ENCODE measurements at regions not wholly inside any gene's neighbourhood (a gene's known extent, or its start where the extent isn't known, plus 50 kb on each side); places are given as distances from the start of the nearest gene placed in this dataset.

- Histone ChIP-seq H3K9ac (ENCODE audit: low read length) (peak overlapping the region; percentile 70), H3K27me3 (ENCODE audit: low read depth, low read length) (0 out of 2 replicates have a peak, but pooled peaks cover under 1% of the 10 kb centered on the region), H3K27ac (ENCODE audit: low read length) (peak overlapping the region; percentile 96), H2AFZ (ENCODE audit: low read depth, low read length) (peak overlapping the region; percentile 73), H3K4me1 (ENCODE audit: low read length) (peaks cover 61% of the 10 kb centered on the region), H3K36me3 (replicated peaks; ENCODE audit: low read depth, low read length) (no peaks in the 10 kb centered on the region), H3K9me3 (ENCODE audit: insufficient read depth, low read length) (no peaks in the 10 kb centered on the region), H3K4me3 (ENCODE audit: low read length) (peak overlapping the region; percentile 77), H3K79me2 (ENCODE audit: low read length) (0 out of 2 replicates have a peak, but pooled peaks cover 3% of the 10 kb centered on the region), H4K20me1 (ENCODE audit: insufficient read depth, low read length) (no peaks in the 10 kb centered on the region), H3K4me2 (ENCODE audit: low read length) (peak overlapping the region; percentile 98)
- TF ChIP-seq CTCF (IDR thresholded peaks at IDR 0.05; ENCODE audit: low read depth, low read length), result peak; percentile 28; the same call in 1 of the 2 replicates
- no peak for TF ChIP-seq EZH2phosphoT487 (IDR thresholded peaks at IDR 0.05; ENCODE audit: low read depth)
Observed at GRCh38 chr3:56915966-56916586, 114.3 kb upstream of the ARHGEF3 start.

- no peaks in the 10 kb centered on the region for H3K9me3 ChIP-seq (ENCODE audit: insufficient read depth, low read length)
- peak overlapping the region; percentile 98 for H3K4me2 ChIP-seq (ENCODE audit: low read length)
- H2AFZ ChIP-seq (ENCODE audit: low read depth, low read length), result no peak overlapping the region
- no peak overlapping the region for H3K9ac ChIP-seq (ENCODE audit: low read length)
- H3K4me3 ChIP-seq (ENCODE audit: low read length), result peak overlapping the region; percentile 77
- no peak for TF ChIP-seq CTCF (IDR thresholded peaks at IDR 0.05; ENCODE audit: low read depth, low read length)
- TF ChIP-seq EZH2phosphoT487 (IDR thresholded peaks at IDR 0.05; ENCODE audit: low read depth), result no peak
- 0 out of 2 replicates have a peak, but pooled peaks cover 3% of the 10 kb centered on the region for H3K79me2 ChIP-seq (ENCODE audit: low read length)
- H3K27ac ChIP-seq (ENCODE audit: low read length), result no peak overlapping the region
- no peaks in the 10 kb centered on the region for H3K36me3 ChIP-seq (replicated peaks; ENCODE audit: low read depth, low read length)
- no peaks in the 10 kb centered on the region for H3K27me3 ChIP-seq (ENCODE audit: low read depth, low read length)
- H4K20me1 ChIP-seq (ENCODE audit: insufficient read depth, low read length), result no peaks in the 10 kb centered on the region
- H3K4me1 ChIP-seq (ENCODE audit: low read length), result peaks cover 55% of the 10 kb centered on the region
Observed at GRCh38 chr3:56914646-56915045, 112.9 kb upstream of the ARHGEF3 start.

GRCh38 chr3:56911363-56911762 lies 109.6 kb upstream of the ARHGEF3 start:
- no peak overlapping the region for H3K4me3 ChIP-seq (ENCODE audit: low read length)
- no peaks in the 10 kb centered on the region for H3K9me3 ChIP-seq (ENCODE audit: insufficient read depth, low read length)

More at GRCh38 chr3:56911363-56911762, 109.6 kb upstream of the ARHGEF3 start:
- peaks cover 23% of the 10 kb centered on the region for H3K4me1 ChIP-seq (ENCODE audit: low read length)
- H3K79me2 ChIP-seq (ENCODE audit: low read length), result 0 out of 2 replicates have a peak, but pooled peaks cover 3% of the 10 kb centered on the region
- H3K27me3 ChIP-seq (ENCODE audit: low read depth, low read length), result no peaks in the 10 kb centered on the region
- TF ChIP-seq EZH2phosphoT487 (IDR thresholded peaks at IDR 0.05; ENCODE audit: low read depth), result no peak
- TF ChIP-seq CTCF (IDR thresholded peaks at IDR 0.05; ENCODE audit: low read depth, low read length), result no peak
- H3K27ac ChIP-seq (ENCODE audit: low read length), result no peak overlapping the region
- no peaks in the 10 kb centered on the region for H3K36me3 ChIP-seq (replicated peaks; ENCODE audit: low read depth, low read length)
- no peak overlapping the region for H3K4me2 ChIP-seq (ENCODE audit: low read length)
- H2AFZ ChIP-seq (ENCODE audit: low read depth, low read length), result no peak overlapping the region
- H3K9ac ChIP-seq (ENCODE audit: low read length), result no peak overlapping the region
- no peaks in the 10 kb centered on the region for H4K20me1 ChIP-seq (ENCODE audit: insufficient read depth, low read length)
